C1 segment of cervical spinal cord (tissue), 14 donors: ENCODE measurements at regions not wholly inside any gene's neighbourhood (a gene's known extent, or its start where the extent isn't known, plus 50 kb on each side); places are given as distances from the start of the nearest gene placed in this dataset.

Experiments used
- DNase-seq, 14 donors: peaks; one replicate each; lab custom pipeline; 2025; lab: John Stamatoyannopoulos, UW

DNA sequence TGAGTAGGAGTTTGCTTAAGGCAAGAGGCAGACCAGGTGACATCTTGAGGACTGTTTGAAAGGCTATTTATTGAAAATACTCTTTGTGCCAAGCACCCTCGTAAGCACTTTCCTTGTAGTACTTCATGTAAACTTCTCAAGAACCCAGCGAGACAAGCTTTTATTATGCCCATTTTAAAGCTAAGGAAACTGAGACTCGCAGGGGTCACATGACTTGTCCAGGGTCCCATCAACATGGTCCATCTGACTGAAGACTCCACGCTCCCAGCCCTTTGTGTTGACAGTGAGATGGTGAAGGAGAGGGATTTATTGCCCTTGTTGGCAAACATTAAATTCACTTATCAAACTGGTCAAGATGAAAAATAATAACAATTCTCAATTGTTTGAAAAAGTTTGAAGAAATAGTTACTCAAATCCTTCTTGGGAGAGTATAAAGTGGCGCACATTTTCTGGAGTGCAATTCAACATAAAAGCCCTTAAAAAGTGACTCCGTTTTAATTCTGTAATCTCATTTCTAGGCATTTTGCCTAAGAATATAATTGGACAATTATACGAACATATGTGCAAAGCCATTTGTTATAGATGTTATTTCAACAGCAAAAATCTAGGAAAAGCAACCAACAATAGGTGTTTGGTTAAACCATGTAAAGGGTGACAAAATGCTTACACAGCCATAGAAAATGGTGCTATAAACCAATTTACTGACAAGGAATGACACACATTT is 270.5 kb upstream of the NCKAP5 start:
- DNase-seq, result no peak

DNA sequence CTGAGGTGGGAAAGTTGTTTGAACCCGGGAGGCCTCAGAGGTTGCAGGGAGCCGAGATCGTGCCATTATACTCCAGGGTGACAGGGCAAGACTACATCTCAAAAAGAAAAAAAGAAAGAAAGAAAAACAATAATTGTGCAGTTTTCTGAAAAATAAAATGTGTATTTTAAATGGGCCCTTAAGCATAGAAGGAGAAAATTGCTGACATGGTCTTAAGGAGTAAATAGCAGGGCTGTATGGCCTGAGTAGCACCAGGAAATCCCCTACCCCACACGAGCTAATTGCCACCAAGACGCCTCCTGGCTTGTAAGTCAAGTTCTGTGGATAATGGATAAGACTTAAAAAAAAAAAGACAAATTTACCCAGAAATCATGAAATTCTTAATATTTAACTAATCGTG is 271.4 kb upstream of the NCKAP5 start:
- no peak for DNase-seq

DNA sequence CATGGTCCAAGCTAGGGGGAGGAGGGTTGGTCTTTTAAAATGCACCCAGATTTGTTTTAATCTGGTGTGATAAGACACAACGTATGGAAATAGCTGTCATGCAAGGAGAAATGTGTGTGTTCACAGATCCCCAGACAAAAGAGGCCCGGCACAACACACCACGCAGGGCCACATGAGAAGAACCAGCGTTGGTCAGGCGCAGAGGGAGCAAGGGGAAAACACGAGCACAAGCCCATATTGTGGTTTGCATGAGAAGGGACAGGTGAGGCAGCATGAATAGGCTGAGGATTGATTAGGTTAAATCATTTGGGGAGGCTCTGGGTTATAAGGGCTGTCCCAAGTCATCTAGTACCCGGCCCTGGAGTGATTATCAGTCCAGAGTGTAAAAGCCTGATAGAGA is 272.5 kb upstream of the NCKAP5 start:
- no peak for DNase-seq

DNA sequence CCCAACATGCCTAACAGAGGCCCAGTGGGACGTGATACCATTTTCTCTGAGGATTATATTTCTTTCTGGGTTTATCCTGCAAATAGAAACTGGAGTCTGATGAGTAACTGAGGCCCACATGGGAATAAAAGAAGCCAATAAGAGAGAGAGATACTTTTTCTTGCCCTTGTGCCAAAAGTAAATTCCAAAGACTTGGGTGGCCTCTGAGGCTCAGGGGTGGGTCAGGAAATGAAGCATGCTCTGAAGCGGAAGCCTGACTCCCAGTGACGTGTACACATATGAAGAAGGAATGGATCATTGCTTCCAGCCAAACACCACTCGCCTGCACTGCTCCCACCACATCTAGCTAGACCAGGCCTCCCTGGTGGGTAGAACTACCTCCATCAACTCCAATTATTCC is 273.6 kb upstream of the NCKAP5 start:
- DNase-seq, result no peak

DNA sequence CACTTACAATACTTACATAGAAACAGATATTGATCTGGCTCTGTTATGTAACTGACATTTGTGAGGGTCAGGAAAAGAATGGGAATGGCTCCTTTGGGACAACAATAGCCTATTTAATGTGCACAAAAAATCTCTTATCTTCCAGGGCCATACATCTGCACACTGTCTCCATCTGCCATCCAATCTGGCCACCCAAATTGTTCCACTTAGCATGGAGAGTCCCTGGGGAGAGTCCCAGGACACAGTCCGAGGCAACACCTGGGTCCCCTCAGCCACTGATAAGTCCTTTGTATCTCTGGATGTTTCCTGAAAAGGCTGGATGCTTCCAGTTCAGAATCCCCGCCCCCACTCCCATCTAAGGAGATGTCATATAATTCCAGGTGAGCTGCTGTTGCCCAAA is 274.2 kb upstream of the NCKAP5 start:
- no peak for DNase-seq

DNA sequence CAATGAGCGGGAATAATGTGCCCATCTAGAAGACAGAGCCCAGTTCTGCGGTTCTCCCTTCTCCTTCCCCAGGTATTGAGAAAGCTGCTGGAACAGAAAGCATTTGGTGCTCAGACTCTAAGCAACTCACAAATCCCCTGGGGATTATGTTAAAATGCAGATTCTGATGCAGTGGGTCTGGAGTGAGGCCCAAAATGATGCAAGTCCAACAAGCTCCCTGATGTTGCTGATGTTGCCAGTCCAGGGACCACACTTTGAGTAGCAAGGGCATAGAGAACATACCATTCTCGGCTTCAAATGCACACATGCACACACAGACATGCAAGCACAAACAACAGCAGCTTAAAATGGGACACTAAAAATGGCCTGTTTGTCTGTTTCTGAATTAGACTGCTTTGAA is 274.8 kb upstream of the NCKAP5 start:
- DNase-seq, result no peak

DNA sequence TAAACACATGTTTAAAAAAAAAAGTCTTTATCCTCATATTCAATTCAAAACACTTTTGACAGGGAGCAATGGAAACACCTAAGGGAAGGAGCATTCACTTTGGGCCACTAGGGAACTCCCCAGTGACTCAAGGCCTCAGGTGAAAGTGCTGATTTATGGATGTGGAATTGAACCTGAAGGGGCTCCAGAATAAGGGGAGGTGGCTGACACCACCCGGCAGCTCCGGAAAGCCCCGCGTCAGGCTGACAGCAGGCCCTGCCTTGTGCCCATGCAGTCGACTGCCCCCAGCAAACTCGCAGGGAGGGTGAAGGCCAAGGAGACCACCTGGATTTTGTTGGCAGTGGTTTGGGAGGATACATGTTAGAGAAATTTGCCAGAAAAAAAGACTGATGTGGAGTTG is 275.3 kb upstream of the NCKAP5 start:
- DNase-seq, result no peak

DNA sequence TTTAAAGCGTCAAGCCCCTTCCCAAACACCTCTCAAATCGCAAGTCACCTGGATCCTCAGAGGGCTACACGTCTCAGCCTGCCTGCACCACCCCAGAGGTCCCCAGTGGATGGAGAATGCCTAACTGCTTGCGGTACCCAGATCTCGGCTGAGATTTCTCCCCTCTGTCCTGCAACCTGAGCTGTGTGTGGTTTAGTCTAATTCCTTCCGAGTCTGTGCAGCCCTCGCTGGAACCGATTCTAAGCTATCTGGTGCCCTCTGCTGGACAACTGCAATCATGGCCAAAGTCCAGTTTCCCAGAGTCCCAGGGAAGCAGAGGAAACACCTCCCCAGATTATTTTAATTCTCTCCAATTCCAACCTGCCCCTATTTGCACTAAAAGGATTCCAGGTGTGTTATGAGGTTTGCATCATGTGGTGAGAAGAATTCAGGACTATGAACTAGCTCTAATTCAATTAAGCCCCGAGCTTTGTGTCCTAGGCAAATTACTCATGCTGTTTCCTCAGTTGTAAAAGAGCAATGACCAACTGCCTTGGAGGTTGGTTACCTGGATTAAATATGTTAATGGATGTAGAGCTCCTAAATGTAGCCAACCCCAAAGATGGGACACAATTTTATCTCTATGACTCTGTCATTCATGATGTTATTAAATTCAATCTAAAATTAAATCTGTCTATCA is 276.1 kb upstream of the NCKAP5 start:
- DNase-seq, result peak in 10 of 14 donors; percentile 7 to 52 (median 27)

DNA sequence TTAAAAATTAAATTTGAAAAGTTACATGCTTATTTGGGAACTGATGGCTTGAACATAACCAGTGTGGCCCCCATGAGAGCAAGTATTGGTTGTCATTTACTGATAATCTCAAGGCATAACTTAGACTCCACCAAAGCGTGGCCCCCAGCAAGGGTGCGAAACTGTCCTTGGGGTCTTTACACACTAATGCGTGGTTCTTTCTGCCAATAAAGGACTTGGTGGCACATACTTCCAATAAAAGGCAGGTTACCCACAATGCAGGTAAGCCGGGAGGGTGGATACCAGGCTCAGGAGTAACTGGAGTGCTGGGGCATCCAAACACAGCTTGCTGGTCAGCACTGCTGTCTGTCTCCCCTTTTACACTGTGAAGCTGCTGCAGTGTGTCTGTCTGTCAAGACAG is 278.2 kb upstream of the NCKAP5 start:
- no peak for DNase-seq

DNA sequence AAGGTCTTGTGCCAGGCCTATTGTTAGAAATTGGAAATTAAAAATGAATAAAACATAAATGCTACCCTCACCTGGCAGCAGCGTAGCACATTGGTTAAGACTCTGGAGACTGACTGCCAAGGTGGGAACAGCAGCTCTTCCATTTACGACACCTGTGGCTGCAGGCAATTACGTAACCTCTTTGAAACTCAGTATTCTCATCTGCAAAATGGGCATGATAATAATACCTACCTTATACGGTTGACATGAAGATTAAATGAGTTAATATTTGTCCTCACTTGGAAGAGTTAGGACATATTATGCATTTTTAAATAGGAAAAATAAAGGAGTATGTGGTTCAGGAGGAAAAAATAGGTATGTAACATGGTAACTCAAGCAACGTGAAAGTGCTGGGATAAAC is 279.3 kb upstream of the NCKAP5 start:
- DNase-seq, result no peak

DNA sequence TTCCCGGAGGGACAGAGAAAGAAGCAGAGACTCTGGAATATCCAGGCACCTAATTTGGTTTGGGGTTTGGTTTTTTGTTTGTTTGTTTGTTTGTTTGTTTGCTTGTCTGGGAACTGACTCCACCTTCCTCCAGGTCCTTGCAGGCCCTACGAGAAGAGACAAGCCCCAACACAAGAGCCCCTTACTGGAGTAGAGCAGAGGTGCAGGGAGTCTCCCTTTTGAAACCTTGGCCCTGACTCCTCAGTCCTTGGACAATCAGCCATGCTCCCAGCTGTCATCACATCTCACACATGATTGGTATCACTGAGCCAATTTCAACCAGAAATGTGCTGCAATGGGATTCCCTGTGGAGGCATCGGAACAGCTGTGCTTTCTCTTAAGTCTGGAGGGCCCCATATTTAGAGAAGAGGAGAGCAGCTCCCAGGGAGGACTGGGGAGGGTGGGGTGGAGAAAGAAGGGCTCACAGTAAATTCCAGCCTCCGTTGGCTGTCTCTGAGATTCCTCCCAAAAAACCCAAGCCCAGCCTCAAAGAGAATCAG is 279.9 kb upstream of the NCKAP5 start:
- no peak for DNase-seq

DNA sequence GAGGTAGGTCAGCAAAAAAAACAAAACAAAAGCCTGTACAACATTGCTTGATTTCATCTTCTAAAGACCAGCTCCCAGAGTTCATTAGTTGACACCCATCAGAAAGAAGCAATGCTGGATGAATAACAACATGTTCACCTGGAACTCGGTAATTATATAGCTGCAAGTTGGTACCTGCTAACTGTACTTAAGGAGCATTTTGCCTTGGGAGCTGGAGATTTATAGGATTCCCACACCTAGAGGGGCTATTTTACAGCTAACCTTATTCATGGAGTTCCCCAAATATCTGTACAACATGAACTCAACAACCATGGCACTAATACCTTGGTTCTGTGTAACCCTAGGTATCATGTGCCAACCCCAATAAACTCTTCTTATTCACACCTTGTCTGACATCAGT is 281.1 kb upstream of the NCKAP5 start:
- DNase-seq, result no peak

DNA sequence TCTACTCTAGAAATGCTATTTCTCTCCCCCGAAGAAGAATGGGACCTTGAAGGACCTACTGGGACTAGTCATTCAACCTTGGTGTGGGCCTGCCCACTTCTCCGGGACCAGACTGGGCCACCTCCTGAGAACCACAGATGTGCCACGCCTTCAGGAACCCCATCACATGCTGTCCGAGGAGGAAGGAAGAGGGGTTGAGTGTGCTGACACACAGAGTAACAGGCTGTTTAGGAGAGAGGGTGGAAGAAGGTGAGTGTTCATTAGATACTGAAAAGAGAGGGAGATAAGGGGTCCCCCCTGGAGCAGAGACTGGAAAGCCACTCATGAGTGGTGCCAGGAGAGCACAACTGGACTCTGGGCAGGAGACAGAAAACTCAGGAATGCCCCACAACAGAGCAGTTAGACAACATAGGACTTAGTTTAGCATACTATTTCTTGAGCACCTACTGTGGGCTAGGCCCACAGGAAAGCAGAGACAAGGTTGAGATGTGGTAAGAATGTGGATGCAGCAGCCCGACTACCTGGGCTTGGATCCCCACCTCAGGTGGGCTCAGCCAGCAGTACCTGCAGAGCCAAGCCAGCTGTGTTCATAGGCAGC is 286.4 kb upstream of the NCKAP5 start:
- no peak for DNase-seq

DNA sequence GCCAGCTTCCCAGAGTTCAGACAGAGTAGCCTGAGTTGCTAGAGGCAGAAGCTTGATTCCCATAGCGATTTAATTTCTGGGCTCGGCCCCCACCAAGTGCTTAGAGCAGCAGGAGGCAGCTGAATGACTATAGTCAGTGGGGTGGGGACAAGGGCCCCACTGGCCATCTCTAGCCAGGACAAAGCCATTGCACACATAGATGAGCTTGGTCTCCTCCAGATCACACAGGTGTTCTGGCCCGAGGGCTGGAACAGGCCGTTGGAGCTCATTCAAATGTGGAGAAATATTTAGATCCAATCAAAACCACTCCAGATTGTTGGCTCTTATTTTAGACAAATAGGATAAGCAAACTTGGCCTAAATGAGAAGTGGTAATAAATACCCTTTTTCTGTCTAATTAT is 287.3 kb upstream of the NCKAP5 start:
- DNase-seq, result peak in 1 of 14 donors; percentile 11

DNA sequence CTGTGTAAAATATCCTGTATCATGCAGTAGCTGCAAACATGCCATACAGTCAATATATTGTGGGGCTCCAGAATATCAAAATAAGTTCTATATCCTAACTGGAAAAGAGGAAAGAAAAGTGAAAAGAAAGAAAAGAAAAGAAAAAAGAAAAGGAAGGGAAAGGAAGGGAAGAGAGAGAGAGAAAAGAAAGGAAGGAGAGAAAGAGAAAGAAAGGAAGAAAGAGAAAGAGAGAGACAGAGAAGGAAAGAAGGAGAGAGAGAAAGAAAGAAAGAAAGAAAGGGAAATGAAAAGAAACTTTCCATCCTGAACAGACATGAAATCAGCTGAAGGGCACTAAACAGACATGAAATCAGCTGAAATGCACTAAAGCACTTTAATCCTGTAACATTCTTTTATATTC is 288.4 kb upstream of the NCKAP5 start:
- no peak for DNase-seq

DNA sequence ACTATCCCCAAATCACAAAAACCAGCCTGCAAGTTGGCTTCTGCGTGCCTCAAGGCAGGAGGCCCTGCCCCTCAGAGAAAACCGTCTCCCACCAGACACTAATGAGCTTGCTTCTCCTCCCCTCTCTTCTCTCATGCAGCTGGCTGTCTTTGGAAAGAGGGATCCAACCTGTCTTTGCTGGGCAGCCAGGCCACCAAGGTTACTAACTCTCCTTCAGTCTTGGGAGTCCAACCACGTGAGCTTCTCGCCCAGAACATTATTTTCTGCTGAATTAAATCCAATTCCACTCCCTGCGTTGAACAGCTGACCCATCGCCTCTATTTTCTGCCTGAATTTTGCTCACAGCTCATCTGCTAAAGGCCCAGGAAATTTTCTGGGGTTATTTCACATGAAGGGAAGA is 291.3 kb upstream of the NCKAP5 start:
- no peak for DNase-seq

DNA sequence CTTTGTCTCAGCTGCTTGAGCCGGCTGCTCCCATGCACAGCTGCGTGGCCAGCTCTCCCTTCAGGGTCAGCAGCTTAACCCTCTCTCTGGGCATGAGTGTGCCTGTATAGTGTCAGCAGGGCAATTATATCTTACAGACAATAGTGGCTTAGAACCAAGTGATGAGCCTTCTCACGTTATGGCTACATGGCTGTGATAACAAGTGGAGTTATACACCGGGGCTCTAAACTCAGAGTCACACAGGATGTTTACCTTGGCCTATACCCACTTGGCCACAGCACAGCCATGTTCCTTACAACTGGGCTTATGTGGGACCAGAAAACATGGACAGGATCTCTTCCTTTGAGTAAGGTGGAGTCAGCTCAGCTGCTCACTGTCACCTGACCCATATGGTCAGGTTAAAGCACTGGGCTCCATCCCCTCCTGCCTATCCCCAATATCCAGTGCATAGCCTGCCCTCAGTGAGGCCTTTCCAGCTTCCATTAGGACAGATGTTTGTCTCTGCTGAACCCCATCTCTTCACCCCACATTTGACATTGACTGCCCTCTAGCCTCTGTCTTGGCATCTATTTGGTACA is 294.2 kb upstream of the NCKAP5 start:
- no peak for DNase-seq

DNA sequence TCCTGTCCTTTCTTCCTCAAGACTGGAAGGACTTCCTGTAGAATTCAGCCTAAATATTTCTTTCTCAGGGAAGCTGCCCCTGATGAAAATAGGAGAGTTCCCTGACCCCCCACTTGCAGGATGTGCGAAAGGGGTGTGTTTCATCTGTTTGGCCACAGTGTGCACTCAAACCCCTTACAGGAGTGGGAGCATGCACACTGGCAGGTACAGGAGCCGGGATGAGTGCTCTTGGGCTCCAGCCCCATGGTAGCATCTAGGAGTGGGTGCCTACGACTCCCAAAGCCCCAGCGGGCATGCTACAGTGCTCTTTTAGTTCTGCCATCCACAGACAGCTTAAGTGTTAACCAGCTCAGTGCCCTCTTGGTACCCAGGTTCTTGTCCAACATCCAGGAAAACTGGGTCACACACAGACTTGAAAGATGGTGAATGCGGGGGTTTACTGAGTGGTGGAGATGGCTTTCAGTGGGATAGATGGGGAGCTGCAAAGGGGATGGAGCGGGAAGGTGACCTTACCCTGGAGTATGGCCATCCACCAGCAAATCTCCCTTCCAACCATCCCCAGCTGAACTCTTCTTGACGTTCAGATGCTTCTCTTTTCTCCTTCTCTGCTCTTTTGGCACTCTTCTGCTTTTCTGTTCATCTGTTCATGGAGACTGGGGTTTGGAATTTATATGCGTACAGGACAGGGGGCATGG is 295.0 kb upstream of the NCKAP5 start:
- DNase-seq, result no peak

DNA sequence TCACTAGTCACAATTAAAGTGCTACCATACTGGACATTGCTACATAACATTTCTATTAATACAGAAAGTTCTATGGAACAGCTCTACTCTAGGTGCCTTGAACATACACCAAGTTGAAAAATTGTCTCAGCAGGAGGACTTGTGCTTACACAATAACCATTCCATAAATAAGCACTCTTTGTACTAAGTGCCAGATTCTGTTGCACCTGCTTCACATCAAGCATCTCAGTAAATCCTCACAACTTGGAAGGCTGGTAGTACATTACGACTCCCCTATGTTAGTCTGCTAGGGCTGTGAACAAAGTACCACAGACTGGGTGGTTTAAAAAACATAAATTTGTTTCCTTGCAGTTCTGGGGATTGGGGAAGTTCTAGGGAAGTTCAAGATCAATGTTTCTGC is 296.9 kb upstream of the NCKAP5 start:
- no peak for DNase-seq

DNA sequence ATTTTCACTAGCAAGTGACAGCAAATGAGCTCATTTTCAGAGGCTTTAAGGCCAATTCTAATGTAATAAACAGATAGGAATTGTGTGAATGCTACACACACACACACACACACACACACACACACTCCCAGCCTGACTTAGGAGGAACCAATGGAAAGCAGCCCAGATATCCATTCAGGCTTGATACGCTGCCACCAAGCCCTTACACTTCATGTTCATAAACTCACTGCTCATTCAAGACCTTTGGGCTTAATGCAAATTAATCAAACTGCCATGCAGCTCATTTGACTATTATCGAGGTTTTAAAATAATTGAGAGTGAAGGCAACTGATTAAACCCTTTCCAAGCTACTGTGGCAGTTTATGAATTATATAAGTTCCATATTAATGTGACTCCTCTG is 298.9 kb upstream of the NCKAP5 start:
- DNase-seq, result no peak

DNA sequence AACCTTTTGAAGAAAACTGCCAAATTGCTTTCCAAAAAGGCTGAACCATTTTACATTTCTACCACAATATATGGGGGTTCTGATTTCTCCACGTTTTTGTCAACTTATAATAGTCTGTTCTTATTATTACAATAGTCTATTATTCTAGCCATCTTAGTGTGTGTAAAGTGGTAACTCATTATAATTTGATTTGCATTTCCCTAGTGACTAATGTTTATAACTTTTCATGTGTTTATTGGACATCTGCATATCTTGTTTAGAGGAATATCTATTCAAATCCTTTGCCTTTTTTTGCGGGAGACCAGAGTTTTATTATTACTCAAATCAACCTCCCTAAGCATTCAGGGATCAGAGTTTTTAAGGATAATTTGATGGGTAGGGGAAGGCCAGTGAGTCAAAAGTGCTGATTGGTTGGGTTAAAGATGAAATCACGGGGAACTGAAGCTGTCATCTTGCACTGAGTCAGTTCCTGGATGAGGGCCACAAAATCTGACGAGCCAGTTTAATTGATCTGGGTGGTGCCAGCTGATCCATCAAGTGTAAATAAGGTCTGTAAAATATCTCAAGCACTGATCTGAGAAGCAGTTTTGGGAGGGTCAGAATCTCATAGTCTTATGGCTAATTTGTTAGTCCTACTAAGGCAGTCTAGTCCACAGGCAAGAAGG is 303.4 kb upstream of the NCKAP5 start:
- no peak for DNase-seq
